Endodermal cell (in vitro differentiated cells): ENCODE measurements at regions not wholly inside any gene's neighbourhood (a gene's known extent, or its start where the extent isn't known, plus 50 kb on each side); places are given as distances from the start of the nearest gene placed in this dataset.

Experiments
- DNase-seq: peaks from one replicate; pipeline ENCODE4 v3.0.0-alpha.2; 2017
- H3K27ac ChIP-seq: 2 replicates; pipeline ENCODE4 v1.5.1; 2013; ENCODE audit warnings: mild to moderate bottlenecking, low read depth, low read length, moderate library complexity
- H3K27me3 ChIP-seq: 2 replicates; pipeline ENCODE4 v1.6.1; 2013; ENCODE audit warnings: mild to moderate bottlenecking, low read length, moderate library complexity; ENCODE audit not compliant: insufficient read depth, control insufficient read depth, poor library complexity, severe bottlenecking
- H3K36me3 ChIP-seq: 2 replicates; pipeline ENCODE4 v1.7.0; 2013; ENCODE audit warnings: mild to moderate bottlenecking, low read length, moderate library complexity; ENCODE audit not compliant: control insufficient read depth, insufficient read depth
- H3K4me1 ChIP-seq: one replicate; pipeline ENCODE4 v1.7.0; 2013; ENCODE audit warnings: low read length; ENCODE audit not compliant: control insufficient read depth, insufficient read depth
- H3K4me3 ChIP-seq: 2 replicates; pipeline ENCODE4 v1.5.1; 2013; ENCODE audit warnings: mild to moderate bottlenecking, low read length, moderate library complexity
- H3K9ac ChIP-seq: 2 replicates; pipeline ENCODE4 v1.6.1; 2013; ENCODE audit warnings: mild to moderate bottlenecking, low read length, moderate library complexity; ENCODE audit not compliant: poor library complexity, severe bottlenecking; ENCODE audit errors: extremely low read depth
- H3K9me3 ChIP-seq: 2 replicates; pipeline ENCODE4 v1.6.1; 2013; ENCODE audit warnings: mild to moderate bottlenecking, low read length, moderate library complexity; ENCODE audit not compliant: control insufficient read depth
- H3K27ac Mint-ChIP-seq: 2 replicates; pipeline ENCODE4 v1.8.0; 2020; ENCODE audit warnings: mixed read lengths
- H3K27me3 Mint-ChIP-seq: 2 replicates; pipeline ENCODE4 v1.8.0; 2021; ENCODE audit warnings: mild to moderate bottlenecking, mixed read lengths; ENCODE audit not compliant: insufficient read depth
- H3K36me3 Mint-ChIP-seq: 2 replicates; pipeline ENCODE4 v1.8.0; 2020; ENCODE audit warnings: low read depth, mixed read lengths
- H3K4me1 Mint-ChIP-seq: 2 replicates; pipeline ENCODE4 v1.8.0; 2020; ENCODE audit warnings: mixed read lengths
- H3K4me3 Mint-ChIP-seq: 2 replicates; pipeline ENCODE4 v1.8.0; 2020; ENCODE audit warnings: mild to moderate bottlenecking, moderate library complexity, mixed read lengths
- H3K9me3 Mint-ChIP-seq: 2 replicates; pipeline ENCODE4 v1.8.0; 2020; ENCODE audit warnings: mild to moderate bottlenecking, mixed read lengths
- WGBS, 2 experiments: methylation state at CpG; one replicate each; pipeline versions ENCODE4 v1.1.5 to v1.1.7; 2013; ENCODE audit warnings: missing lambda C conversion rate in 2 of 2, mixed read lengths in 1 of 2; ENCODE audit not compliant: insufficient coverage in 1 of 2, insufficient read length in 1 of 2; 5-methylcytosine and 5-hydroxymethylcytosine counted together
- TF ChIP-seq, protein P1 (sequence below): fragments of 200-600 bp; sonication (generic); conservative IDR thresholded peaks from 2 replicates; pipeline ENCODE4 v1.5.0; 2021; ENCODE audit warnings: antibody characterized with exemption, mild to moderate bottlenecking

DNA sequence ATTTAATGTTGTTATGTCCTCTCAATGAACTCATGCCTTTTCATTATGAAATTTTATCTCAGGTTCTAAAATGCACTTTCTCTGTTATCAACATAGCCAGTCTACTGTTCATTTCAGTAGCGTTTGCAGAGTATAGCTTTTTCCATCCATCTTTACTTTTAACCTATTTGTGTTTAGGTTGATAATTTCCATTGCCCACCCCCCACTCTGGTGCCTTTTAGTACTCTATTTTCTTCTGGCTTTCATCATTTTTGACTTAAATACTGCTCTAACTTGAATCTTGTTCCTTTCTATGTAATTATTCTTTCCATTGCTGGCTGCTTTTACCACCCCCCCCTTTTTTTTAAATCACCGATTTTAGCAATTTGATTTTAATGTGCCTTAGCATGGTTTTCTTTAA is 585.0 kb upstream of the LRATD1 start:
- H3K9me3 Mint-ChIP-seq, result no peaks in the 10 kb centered on the region
- H3K27me3 Mint-ChIP-seq, result no peaks in the 10 kb centered on the region
- Histone ChIP-seq H3K27me3 (no peaks in the 10 kb centered on the region), H3K4me1 (no peaks in the 10 kb centered on the region), H3K9ac (no peak overlapping the region), H3K9me3 (no peaks in the 10 kb centered on the region), H3K4me3 (no peak overlapping the region), H3K27ac (no peak overlapping the region), H3K36me3 (no peaks in the 10 kb centered on the region)
- TF ChIP-seq, protein P1, sequence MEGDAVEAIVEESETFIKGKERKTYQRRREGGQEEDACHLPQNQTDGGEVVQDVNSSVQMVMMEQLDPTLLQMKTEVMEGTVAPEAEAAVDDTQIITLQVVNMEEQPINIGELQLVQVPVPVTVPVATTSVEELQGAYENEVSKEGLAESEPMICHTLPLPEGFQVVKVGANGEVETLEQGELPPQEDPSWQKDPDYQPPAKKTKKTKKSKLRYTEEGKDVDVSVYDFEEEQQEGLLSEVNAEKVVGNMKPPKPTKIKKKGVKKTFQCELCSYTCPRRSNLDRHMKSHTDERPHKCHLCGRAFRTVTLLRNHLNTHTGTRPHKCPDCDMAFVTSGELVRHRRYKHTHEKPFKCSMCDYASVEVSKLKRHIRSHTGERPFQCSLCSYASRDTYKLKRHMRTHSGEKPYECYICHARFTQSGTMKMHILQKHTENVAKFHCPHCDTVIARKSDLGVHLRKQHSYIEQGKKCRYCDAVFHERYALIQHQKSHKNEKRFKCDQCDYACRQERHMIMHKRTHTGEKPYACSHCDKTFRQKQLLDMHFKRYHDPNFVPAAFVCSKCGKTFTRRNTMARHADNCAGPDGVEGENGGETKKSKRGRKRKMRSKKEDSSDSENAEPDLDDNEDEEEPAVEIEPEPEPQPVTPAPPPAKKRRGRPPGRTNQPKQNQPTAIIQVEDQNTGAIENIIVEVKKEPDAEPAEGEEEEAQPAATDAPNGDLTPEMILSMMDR, result no peak
- DNase-seq, result no peak
- no peak overlapping the region for H3K4me3 Mint-ChIP-seq
- H3K4me1 Mint-ChIP-seq, result no peaks in the 10 kb centered on the region
- no peak overlapping the region for H3K27ac Mint-ChIP-seq
- 64 to 100% methylated on average over 1 of the region's 2 CpGs for WGBS, 2 experiments
- no peaks in the 10 kb centered on the region for H3K36me3 Mint-ChIP-seq

DNA sequence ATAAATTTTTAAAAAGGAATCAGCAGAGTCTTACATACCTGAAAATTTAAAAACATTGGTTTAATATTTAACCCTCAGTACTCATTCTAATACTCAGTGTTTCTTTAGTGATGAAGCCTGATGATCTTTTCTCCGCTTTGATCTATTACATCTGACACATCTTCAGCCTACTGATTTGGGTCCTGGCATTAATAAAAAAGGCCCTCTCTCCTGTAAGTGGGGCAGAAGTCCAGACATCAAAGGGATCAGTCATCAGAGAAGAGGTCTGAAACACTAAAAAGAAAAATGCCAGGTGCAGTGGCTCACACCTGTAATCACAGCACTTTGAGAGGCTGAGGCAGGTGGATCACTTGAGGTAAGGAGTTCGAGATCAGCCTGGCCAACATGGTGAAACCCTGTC is 581.1 kb upstream of the LRATD1 start:
- Histone ChIP-seq H3K9ac (no peak overlapping the region), H3K4me1 (no peaks in the 10 kb centered on the region), H3K27ac (no peak overlapping the region), H3K36me3 (no peaks in the 10 kb centered on the region), H3K9me3 (no peaks in the 10 kb centered on the region), H3K4me3 (no peak overlapping the region), H3K27me3 (no peaks in the 10 kb centered on the region)
- Mint-ChIP-seq H3K4me3 (no peak overlapping the region), H3K27ac (no peak overlapping the region), H3K4me1 (peaks cover 6% of the 10 kb centered on the region), H3K9me3 (no peaks in the 10 kb centered on the region), H3K36me3 (no peaks in the 10 kb centered on the region), H3K27me3 (no peaks in the 10 kb centered on the region)
- DNase-seq, result no peak
- WGBS, 2 experiments, result 89 to 100% methylated on average over 1 to 2 of the region's 2 CpGs
- TF ChIP-seq, protein P1, result no peak

DNA sequence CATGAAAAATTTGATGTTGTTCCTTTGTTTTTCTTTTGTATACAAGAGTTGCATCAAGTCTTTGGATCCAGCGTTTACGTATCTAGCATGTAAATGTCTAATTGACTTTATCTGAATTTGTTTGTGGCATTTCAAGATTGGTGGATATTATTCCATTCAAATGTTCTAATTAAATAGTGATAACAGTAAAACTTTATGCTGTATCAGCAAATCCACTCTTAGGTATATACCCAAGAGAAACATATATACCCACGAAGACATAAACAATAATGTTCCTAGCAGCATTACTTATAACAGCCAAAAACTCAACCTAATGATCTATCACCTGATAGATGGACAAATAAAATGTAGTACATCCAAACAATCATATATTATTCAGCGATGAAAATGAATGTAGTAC is 579.4 kb upstream of the LRATD1 start:
- H3K9ac ChIP-seq, result no peak overlapping the region
- TF ChIP-seq, protein P1, result no peak
- no peak overlapping the region for H3K4me3 ChIP-seq
- Mint-ChIP-seq H3K36me3 (no peaks in the 10 kb centered on the region), H3K4me1 (peaks cover 6% of the 10 kb centered on the region), H3K27me3 (no peaks in the 10 kb centered on the region), H3K27ac (no peak overlapping the region), H3K9me3 (no peaks in the 10 kb centered on the region), H3K4me3 (no peak overlapping the region)
- no peak overlapping the region for H3K27ac ChIP-seq
- H3K27me3 ChIP-seq, result no peaks in the 10 kb centered on the region
- H3K4me1 ChIP-seq, result no peaks in the 10 kb centered on the region
- H3K36me3 ChIP-seq, result no peaks in the 10 kb centered on the region
- no peak for DNase-seq
- WGBS, 2 experiments, result 81% methylated on average over 4 of the region's 4 CpGs; no CpG with 5 or more reads in 1 of the 2 experiments
- H3K9me3 ChIP-seq, result no peaks in the 10 kb centered on the region
